HG03520 (cell line): ENCODE measurements at regions not wholly inside any gene's neighbourhood (a gene's known extent, or its start where the extent isn't known, plus 50 kb on each side); places are given as distances from the start of the nearest gene placed in this dataset.
A peak's percentile ranks its signal among the peaks of the same experiment; 100 is the strongest.

Experiments
- ATAC-seq: cut with Tn5 transposase; IDR thresholded peaks from one replicate; pipeline ENCODE4 v1.9.1; 2021; ENCODE audit warnings: mild to moderate bottlenecking, moderate library complexity; ENCODE audit not compliant: unreplicated experiment

DNA sequence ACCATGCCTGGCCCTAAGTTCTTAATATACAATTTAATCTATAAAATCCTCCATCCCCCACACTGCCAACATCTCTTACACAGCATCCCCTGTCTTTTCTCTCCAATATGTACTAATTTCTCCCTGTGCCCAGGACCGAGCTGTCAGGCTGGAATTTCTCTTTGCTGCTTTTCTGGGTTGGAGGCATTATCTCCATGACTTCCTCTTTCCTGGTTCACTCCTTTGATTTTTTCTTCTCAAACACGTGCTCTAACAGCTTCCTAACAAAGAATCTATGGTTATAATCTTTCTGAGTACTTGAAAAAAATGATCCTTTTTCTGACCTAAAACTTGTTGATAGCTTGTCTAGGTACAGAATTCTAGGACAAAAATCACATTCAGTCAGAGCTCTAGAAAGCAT, 112.8 kb downstream of the C1D start:
- no peak for ATAC-seq

GRCh38 chr2:67950919-67951318, 111.9 kb downstream of the C1D start:
- no peak for ATAC-seq

- peak; percentile 78 for ATAC-seq
Observed at GRCh38 chr2:67952066-67952465, 110.7 kb downstream of the C1D start.

GRCh38 chr2:67954093-67954748, 108.6 kb downstream of the C1D start:
- no peak for ATAC-seq

DNA sequence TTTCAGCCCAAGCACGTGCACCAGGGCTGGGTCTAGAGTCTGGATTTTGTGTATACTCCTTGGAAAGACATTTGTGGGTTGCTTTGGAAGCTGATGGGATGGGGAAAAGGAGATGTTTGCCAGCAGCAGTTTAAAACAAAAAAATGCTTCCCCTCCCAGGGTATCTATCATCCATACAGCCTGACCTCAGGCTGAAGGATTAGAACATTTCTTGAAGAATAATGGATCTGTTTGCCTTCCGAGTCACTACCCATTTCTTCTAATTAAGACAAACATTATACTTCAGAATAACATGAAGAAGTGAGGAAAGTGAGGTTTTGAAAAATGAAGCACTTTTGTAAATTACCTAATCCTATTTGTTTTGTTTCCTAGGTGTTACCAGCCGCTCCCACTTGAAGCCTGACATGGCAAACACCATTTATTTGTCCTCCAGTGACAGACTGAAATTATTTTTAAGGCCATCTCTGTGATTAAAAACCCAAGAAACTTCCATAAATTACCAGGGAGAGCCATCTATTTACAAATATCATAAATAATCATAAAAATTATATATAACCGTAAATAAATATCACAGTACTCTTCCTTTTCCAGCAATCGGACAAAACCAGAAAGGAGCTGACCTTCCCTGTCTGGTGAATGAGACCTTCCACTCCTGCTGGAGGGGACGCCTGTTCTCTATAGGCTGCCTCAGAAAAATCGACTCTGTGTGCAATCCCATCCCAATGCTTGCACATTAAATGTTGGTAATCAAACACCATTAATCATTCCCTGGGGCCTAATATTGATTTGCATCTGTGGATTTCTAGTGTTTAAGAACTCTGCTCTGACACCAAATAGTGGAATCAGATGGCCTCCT, 106.8 kb downstream of the C1D start:
- no peak for ATAC-seq

- no peak for ATAC-seq
Observed at GRCh38 chr2:67965246-67965645, 97.6 kb downstream of the C1D start.

DNA sequence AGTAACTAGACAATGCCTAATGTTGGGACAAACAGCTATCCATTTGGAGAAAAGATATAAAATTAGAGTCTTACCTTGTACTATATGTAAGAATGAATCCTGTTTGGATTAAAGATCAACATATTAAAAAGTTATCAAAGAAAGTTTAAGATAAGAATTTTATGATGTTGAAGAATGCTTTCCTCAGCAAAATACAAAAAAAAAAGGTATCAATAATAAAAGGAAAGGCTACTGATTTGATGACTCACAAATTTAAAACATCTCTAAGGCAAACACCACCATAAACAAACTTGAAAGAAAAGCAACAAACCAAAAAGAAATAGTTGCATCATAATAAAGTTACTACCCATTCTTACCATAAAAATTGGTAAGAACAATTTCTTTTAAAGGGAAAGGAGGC, 92.7 kb downstream of the C1D start:
- no peak for ATAC-seq

DNA sequence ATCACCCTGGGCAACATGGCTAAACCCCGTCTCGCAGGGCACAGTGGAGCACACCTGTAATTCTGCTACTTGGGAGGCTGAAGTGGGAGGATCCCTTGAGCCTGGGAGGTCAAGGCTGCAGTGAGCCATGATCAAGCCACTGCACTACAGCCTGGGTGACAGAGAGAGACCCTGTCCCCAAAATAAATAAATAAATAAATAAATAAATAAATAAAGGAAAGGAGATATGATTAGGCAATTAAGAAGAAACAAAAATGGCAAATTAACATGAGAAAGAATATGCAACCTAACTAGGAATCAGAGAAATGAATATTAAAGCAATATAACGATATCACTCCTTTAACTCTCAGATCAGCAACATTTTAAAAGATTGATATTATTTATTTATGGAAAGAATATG, 92.3 kb downstream of the C1D start:
- ATAC-seq, result no peak

GRCh38 chr2:67974559-67975430, 88.0 kb downstream of the C1D start:
- ATAC-seq, result no peak

GRCh38 chr2:67977464-67977863, 85.3 kb downstream of the C1D start:
- no peak for ATAC-seq

GRCh38 chr2:67982956-67983355, 79.8 kb downstream of the C1D start:
- no peak for ATAC-seq

- ATAC-seq, result no peak
Observed at GRCh38 chr2:67984600-67984999, 78.2 kb downstream of the C1D start.

DNA sequence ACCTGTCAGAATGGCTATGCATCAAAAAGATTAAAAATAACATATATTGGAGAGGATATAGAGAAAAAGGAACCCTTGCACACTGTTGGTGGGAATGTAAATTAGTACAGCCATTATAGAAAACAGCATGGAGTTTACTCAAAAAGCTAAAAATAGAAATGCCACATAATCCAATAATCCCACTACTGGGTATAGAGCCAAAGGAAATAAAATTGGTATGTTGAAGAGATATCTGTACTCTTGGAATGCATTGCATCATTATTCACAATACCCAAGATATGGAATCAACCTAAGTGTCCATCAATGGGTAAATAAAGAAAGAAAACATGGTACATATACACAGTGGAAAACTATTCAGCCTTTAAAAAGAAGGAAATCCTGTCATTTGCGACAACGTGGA, 77.2 kb downstream of the C1D start:
- ATAC-seq, result no peak

GRCh38 chr2:67986258-67986657, 76.5 kb downstream of the C1D start:
- no peak for ATAC-seq
